EH (cell line): ENCODE measurements at regions not wholly inside any gene's neighbourhood (a gene's known extent, or its start where the extent isn't known, plus 50 kb on each side); places are given as distances from the start of the nearest gene placed in this dataset.
"Not testable (repeated sequence)": the region's sequence is repeated elsewhere in the genome, so short reads cannot be mapped to it uniquely, and the experiment has no call there.

ENCODE experiments used
- DNase-seq: peaks from one replicate; pipeline ENCODE4 v3.0.0-alpha.2; 2015; ENCODE audit warnings: low read depth

GRCh38 chr3:145269106-145269505, 891.9 kb downstream of the PLOD2 start:
- no peak for DNase-seq

- DNase-seq: no peak
Observed at GRCh38 chr3:145272684-145273083, 888.3 kb downstream of the PLOD2 start.

GRCh38 chr3:145282505-145282904, 878.5 kb downstream of the PLOD2 start:
- DNase-seq: no peak

- DNase-seq: no peak
Observed at GRCh38 chr3:145286937-145287336, 874.0 kb downstream of the PLOD2 start.

- no peak for DNase-seq
Observed at GRCh38 chr3:145290010-145290409, 871.0 kb downstream of the PLOD2 start.

GRCh38 chr3:145294572-145294971, 866.4 kb downstream of the PLOD2 start:
- DNase-seq: no peak

GRCh38 chr3:145307272-145307671, 853.7 kb downstream of the PLOD2 start:
- DNase-seq: no peak

GRCh38 chr3:145313751-145314150, 847.2 kb downstream of the PLOD2 start:
- no peak for DNase-seq

GRCh38 chr3:145316253-145316652, 844.7 kb downstream of the PLOD2 start:
- not testable (repeated sequence) for DNase-seq

- DNase-seq: no peak
Observed at GRCh38 chr3:145326666-145327065, 834.3 kb downstream of the PLOD2 start.

GRCh38 chr3:145333427-145333826, 827.6 kb downstream of the PLOD2 start:
- not testable (repeated sequence) for DNase-seq

GRCh38 chr3:145333931-145334330, 827.1 kb downstream of the PLOD2 start:
- no peak for DNase-seq

- no peak for DNase-seq
Observed at GRCh38 chr3:145355206-145355605, 805.8 kb downstream of the PLOD2 start.

GRCh38 chr3:145357453-145357852, 803.5 kb downstream of the PLOD2 start:
- DNase-seq: no peak

- no peak for DNase-seq
Observed at GRCh38 chr3:145359040-145359439, 801.9 kb downstream of the PLOD2 start.

- no peak for DNase-seq
Observed at GRCh38 chr3:145368748-145369147, 792.2 kb downstream of the PLOD2 start.

GRCh38 chr3:145370870-145371269, 790.1 kb downstream of the PLOD2 start:
- no peak for DNase-seq

- DNase-seq: no peak
Observed at GRCh38 chr3:145377301-145377700, 783.7 kb downstream of the PLOD2 start.

GRCh38 chr3:145383416-145383815, 777.6 kb downstream of the PLOD2 start:
- no peak for DNase-seq

GRCh38 chr3:145384307-145384706, 776.7 kb downstream of the PLOD2 start:
- no peak for DNase-seq

- no peak for DNase-seq
Observed at GRCh38 chr3:145387211-145387610, 773.8 kb downstream of the PLOD2 start.

- no peak for DNase-seq
Observed at GRCh38 chr3:145395421-145395820, 765.6 kb downstream of the PLOD2 start.

- no peak for DNase-seq
Observed at GRCh38 chr3:145411605-145412004, 749.4 kb downstream of the PLOD2 start.

- DNase-seq: no peak
Observed at GRCh38 chr3:145417678-145418077, 743.3 kb downstream of the PLOD2 start.

- DNase-seq: no peak
Observed at GRCh38 chr3:145422556-145422955, 738.4 kb downstream of the PLOD2 start.
